ENCODE measurements at regions not wholly inside any gene's neighbourhood (a gene's known extent, or its start where the extent isn't known, plus 50 kb on each side); places are given as distances from the start of the nearest gene placed in this dataset.
A peak's percentile ranks its signal among the peaks of the same experiment; 100 is the strongest.
"Not testable (repeated sequence)": the region's sequence is repeated elsewhere in the genome, so short reads cannot be mapped to it uniquely, and the experiment has no call there.

- DNase-seq = no peak
Measured at GRCh38 chr2:58495806-58496205, 254.7 kb upstream of the FANCL start.

DNA sequence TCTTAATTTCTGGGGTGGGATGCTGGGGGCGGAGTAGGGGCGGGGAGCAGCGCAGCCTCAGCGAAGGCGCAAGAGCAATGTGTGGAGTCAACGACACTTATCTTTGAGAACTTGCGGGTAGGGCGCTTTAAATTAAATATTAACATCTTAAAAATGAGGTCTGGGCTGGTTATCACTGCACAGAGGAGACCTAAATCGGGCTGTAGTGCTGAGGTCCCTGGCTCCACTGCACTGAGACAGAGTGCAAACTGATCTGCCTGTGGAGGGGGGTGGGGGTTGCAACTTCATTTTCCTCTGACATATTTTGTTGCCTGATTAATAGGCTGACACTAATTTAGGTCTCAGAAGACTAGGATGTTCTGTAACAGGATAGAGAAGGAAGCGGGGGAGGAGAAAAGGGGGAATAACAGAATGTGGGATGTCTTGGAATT is 253.0 kb upstream of the FANCL start:
- no peak for DNase-seq

DNA sequence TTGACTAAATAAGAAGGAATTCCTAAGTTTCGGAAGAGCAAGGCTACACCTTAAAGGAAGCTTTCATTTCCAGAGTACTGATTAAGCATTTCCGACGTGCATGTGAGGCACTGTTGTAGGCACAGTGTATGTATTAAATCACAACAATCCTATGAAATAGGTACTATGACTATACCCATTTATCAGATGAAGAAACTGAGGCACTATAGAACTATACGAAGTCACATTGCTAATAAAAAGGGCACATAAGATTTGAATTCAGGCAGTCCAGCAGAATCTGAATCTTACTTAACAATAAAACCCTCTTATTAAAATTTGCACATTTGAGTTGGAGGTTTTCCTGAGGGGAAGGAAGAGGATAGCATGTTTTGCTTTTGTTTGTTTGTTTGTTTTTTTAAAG is 243.5 kb upstream of the FANCL start:
- no peak for DNase-seq

DNA sequence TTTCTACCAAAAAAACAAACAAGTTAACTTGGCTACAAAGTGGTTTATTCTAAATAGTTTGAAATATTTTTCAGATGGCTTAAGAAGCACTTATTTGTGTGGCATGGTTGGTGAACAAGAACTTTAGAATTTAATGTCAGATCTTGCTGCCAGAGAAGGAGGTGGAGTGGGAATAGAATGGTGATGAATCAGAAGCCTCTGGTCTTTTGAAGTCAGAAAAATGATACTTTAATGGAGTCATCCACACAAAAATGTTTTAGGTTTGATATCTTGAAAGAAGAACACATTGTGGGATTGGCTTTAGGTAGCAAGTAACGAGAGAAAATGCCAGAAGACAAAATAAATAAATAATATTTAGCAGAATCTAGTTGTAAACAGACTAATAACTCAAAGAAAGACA is 243.1 kb upstream of the FANCL start:
- DNase-seq = no peak

DNA sequence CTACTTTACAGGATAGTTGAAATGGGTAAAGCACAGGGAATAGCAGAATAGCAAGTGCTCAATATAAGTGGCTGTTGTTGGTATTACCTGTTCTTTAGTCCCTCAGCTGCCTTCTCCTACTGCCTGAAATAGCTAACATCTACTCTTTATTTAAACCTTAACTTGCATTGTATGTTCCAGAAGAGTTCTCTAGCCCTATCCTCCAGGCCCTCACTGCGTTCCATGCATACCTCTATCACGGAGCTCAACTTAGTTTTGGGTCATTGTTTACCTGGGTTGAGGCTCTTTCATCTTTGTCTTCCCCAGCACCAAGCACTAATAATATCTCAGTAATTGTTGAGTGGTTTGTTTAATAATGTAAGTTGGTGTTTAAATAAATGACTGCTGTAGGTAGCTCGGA is 242.2 kb upstream of the FANCL start:
- no peak for DNase-seq

GRCh38 chr2:58481670-58482069 is 240.5 kb upstream of the FANCL start:
- no peak for DNase-seq

GRCh38 chr2:58480141-58480540 is 239.0 kb upstream of the FANCL start:
- DNase-seq = no peak

GRCh38 chr2:58479535-58480140 is 238.5 kb upstream of the FANCL start:
- no peak for DNase-seq

- DNase-seq = no peak
Measured at GRCh38 chr2:58476556-58476955, 235.4 kb upstream of the FANCL start.

- DNase-seq = no peak
Measured at GRCh38 chr2:58475756-58476155, 234.6 kb upstream of the FANCL start.

DNA sequence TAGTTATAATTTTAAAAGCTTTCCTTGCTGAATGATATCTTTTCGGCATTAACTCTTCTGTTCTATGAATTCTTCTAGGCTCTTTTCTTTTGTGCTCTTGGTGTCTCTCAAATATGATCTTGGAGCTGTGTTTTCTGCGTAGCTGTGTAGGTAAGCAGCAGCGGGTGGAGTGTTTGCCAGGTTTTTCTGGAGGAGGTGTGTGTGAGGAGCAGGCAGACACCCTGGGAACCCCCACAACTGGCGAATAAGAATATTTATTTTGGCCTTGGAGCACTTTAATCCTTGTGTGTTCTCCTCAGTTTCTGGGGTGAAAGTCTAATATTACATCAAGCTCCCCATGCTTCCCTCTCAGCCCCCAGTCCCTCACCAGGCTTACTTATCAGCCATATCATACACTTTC is 232.0 kb upstream of the FANCL start:
- DNase-seq = no peak

GRCh38 chr2:58466804-58467203 is 225.7 kb upstream of the FANCL start:
- no peak for DNase-seq

DNA sequence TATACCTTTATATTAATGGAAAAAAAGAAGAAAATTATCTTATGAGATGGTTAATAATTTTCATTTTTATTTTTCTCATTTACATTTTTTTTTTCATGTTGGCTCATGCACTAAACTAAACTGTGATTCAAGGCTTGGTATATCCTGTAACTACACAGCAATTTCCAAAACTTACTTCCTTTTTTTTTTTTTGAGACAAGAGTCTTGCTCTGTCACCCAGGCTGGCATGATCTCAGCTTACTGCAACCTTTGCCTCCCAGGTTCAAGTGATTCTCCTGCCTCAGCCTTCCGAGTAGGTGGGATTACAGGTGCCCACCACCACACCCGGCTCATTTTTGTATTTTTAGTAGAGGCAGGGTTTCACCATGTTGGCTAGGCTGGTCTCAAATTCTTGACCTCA is 224.9 kb upstream of the FANCL start:
- DNase-seq = not testable (repeated sequence)

- no peak for DNase-seq
Measured at GRCh38 chr2:58460670-58461069, 219.5 kb upstream of the FANCL start.

DNA sequence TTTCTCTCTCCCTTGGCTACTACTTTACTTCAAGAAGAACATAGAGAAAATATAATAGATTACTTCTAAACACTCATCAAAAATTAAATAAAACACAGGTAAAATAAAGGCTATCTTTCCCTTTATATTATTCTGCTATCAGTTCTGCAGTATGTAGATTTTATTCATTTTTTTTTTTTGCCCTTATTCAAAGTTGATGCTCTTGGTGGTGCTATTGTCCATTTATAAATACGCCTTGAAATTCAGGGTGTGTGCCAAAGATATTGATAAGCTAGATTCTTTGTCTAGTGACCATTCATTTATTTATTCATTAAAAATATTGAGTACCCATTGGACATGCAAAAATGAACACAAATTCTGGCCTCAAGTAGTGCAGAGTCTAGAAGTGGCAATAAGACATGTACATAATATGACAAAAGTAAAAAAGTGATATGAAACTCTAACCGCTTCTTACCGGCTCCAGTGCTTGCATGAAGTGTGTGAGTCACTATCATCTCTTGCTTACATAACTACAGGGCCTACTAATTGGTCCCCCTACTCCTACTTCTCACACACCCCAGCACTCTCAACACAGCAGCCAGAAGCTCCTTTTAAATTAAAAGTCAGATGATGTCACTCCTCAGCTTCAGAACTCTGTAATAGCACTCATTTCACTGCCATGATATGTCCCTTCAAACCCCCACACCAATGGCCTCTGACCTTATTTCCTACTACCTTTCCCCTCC is 208.3 kb upstream of the FANCL start:
- DNase-seq = peak in 1 of 2 donors; percentile 8

- DNase-seq = no peak
Measured at GRCh38 chr2:58448845-58449244, 207.7 kb upstream of the FANCL start.

DNA sequence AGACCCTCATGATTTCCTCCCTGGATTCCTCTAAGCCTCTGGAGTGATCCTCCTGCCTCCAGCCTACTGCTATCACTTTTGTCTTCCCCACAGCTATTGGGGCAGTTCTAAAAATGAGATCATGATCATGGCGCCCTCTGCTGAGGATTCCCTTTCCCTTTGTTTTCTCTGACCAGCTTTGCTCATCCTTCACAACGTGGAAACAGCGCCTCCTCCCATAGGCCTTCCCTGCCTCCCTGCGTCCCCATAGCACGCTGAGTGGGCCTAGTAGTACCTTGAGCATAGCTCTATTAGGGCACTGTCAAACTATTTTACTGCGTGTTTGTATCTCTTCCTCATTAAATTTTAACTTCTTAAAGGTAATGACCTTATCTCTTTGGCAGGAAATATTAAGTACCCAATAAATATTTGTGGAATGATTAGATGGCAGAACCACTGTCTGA is 207.0 kb upstream of the FANCL start:
- peak in 1 of 2 donors; percentile 8 for DNase-seq

- DNase-seq = no peak
Measured at GRCh38 chr2:58447586-58447985, 206.5 kb upstream of the FANCL start.

DNA sequence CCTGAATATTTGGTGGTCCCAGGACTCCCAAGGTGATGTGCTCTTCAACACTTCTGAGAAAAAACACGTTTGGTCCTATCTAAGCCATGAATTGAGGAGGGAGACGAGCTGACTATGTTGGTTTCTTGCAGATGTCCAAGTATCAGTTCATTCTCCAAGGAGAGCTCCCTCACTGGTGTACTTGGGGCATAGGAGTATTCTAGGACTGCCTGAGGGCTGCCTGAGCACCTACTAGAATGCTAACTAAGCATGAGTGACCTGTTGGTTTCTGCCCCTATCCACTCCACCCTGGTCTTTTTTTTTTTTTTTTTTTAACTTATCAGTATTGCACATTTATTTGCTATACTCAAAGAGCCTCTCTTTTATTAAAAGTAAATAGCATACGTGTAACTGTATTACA is 200.5 kb upstream of the FANCL start:
- DNase-seq = no peak

GRCh38 chr2:58436872-58437271 is 195.7 kb upstream of the FANCL start:
- no peak for DNase-seq

GRCh38 chr2:58435246-58435645 is 194.1 kb upstream of the FANCL start:
- DNase-seq = no peak

DNA sequence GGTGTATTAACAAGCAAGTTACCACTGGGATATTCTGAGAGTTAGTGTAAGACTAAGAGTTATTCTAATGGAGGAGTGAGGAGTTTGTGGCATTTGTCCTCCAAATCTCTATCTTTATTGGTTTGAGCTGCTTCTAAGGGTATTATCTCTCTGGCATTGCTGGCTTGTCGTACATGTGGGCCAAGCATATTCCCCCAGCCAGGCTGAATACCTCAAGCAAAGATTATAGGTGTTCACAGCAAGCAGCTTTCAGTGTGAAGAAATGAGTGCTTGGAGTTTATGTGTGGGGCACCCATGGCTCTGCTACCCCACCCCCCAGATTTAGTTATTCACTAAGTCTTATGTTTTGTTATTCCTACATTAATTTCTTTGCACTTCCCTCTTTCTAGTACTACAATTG is 193.6 kb upstream of the FANCL start:
- DNase-seq = no peak

DNA sequence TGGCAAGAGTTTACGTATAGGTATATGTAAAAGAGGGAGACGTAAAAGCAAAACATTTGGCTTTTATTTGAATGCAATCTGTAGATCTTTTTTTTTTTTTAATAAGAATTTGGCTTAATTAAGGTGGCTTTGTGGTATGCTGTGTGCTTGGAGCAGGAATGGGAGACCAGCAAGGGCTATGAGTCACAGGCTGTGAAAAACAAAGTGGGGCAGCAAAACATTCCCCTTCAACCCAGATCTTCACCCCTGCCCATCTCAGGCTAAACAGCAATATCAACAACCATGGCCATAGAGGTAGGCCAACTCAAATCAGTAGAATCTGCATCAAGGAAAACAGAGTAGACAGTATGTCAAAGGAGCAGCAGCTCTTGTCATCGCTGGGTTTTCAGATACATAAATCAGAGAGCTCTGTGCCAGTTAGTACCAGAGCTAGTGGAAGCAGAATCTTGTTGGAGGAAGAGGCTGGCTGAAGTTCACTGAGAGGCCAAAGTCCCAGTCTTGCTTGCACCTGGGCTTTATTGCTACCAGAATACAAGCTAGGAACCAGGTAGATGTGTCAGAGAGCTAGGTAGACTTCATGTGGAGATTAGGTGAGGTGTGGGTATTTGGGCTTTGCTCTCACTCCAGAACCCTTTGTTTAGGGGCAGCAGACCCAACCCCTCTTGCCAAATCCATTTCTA is 191.5 kb upstream of the FANCL start:
- no peak for DNase-seq
